HG03280 (cell line): ENCODE measurements at regions not wholly inside any gene's neighbourhood (a gene's known extent, or its start where the extent isn't known, plus 50 kb on each side); places are given as distances from the start of the nearest gene placed in this dataset.

ENCODE experiments used
- ATAC-seq: cut with Tn5 transposase; IDR thresholded peaks from one replicate; pipeline ENCODE4 v1.9.1; 2021; ENCODE audit warnings: mild to moderate bottlenecking, moderate library complexity; ENCODE audit not compliant: unreplicated experiment

GRCh38 chr2:2683606-2684224 lies 352.6 kb upstream of the MYT1L start:
- no peak for ATAC-seq

- no peak for ATAC-seq
Observed at GRCh38 chr2:2682700-2683342, 351.7 kb upstream of the MYT1L start.

- no peak for ATAC-seq
Observed at GRCh38 chr2:2681711-2682251, 350.7 kb upstream of the MYT1L start.

DNA sequence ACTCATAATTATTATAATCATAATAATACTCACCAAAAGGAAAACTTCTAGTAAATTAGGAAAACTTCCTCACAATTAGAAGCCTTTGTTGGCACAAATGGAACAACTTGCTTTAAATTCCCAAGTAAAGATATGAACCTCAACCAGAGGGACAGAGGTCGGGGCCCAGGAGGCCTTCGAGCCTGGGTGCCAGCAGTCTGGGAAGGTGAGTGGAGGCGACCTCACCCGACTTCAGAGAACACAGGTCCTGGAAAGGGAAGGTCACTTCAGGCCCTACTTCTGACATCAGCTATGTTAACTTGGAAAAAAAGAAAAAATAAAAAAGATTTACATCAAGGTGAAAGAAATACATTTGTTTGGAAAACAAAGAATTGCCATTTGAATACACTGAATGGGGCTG lies 350.0 kb upstream of the MYT1L start:
- ATAC-seq, result no peak

- ATAC-seq, result no peak
Observed at GRCh38 chr2:2674831-2675230, 343.8 kb upstream of the MYT1L start.

- ATAC-seq, result no peak
Observed at GRCh38 chr2:2673406-2673805, 342.3 kb upstream of the MYT1L start.

DNA sequence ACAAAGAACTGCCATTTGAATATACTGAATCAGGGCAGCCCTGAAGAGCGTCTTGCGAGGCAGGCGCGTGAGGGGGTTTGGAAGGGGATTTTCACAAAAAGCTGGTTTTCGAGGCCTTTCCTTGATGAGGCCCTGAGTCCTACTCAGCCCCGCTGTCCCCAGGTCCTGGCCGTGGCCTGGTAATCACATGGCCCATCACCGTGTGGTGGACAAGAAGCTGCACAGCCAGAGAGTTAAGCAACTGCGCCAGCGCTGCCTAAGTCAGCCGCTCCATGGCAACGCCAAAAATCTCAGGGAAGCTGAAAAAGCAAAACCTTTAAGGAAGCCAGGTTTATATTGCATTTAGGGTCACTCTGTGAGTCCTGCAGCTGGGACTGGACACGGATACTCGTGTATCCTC lies 341.2 kb upstream of the MYT1L start:
- no peak for ATAC-seq

DNA sequence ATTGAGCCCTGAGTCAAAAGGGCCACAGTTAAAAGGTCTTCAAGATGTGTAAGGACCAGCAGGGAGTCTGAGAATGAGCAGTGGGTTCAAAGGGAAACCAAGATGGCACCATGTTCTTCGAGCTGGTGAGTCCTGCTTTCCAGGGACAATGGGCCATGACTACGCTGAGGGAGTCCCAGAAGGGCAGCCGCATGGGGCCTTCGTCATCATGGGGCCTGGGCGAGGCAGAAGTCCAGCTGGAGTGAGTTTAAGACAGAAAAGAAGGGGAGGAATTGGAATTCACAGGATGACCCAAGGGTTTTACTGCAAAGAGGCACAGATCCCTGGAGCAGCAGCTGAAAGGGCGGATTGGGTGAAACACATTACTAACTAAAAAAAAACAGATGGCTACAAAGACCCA lies 340.8 kb upstream of the MYT1L start:
- no peak for ATAC-seq

DNA sequence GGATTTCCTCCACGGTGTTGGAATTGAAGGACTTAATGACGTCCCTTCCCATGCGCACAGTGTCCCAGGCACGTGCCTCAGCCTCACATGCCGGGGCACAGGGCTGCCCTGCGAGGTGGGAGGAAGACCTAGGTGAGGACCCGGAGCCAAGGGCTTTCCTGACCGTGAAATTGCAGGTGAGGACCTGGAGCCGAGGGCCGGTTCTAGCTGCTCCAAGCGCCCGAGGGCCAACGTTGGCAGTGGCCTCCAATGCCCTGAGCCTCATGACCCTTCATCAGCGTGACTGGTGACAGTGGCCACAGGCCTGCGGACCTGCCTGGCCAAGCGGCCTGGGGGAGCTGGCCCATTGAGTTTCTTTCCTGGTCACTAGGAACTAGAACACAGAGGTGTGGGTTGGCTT lies 338.2 kb upstream of the MYT1L start:
- ATAC-seq, result no peak

- no peak for ATAC-seq
Observed at GRCh38 chr2:2668681-2669265, 337.7 kb upstream of the MYT1L start.

DNA sequence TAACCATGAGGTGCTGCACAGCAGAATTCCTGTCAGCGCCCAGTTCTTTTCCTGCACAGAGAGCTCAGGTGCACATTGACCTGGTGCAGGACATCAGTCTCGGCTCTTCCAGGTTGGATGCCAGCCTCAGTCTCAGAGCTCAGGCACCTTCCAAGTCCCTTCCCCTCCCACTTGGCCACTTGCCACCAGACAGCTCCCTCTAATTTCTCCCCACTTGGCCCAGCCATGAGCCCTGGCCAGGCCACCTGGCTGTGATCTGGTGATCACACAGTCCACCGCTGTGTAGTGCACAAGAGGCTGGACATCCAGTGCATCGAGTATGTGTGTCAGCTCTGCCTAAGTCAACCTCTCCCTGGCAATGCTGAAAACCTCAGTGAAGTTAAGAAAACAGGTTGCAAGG lies 336.6 kb upstream of the MYT1L start:
- ATAC-seq, result no peak

DNA sequence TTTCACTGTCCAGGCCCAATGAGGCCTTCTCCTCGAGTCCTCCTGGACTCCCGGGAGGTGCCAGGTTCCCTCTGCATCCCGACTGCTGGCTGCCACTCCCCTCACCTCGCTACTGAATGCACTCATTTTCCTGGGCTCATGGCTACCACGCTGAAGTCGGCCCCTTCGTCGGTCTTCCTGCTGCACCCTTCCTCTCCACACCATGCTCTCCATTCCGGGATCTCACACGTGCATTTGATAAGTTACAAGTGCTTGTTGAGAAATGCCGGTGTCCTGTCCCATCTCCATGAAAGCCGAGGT lies 334.7 kb upstream of the MYT1L start:
- no peak for ATAC-seq

DNA sequence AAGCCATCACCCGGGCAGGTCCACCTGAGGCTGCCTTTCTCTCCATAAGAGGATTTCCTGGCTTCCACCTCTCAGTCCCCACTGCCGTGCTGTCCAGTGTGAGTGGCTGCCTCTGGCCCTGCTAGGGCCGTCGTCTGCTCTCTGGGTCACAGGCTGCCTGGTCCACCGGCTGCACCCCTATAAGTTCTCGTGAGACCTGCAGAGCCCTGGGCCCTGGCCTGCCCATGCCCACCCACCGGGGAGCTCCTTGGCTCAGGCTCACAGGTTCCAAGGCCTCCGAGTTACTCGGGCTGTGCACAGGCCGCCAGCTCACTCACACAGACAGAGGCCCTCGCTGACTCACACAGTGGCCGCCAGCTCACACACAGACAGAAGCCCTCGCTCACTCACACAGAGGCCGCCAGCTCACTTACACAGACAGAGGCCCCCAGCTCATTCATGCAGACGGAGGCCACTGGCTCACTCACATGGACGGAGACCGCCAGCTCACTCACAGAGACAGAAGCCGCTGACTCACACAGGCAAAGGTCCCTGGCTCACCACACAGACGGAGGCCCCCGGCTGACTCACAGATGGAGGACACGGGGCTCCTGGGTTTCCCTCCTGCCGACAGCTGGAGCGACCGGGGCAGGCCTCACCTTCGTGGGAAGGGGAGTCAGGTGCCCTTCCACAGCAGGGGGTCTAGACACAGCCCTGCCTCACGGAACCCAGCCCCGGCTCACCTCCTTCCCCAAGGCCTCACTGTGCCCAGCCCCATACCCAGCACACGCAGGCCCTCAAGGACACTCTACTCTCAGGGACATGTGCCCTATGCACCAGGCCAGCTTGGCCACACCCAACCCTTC lies 334.1 kb upstream of the MYT1L start:
- no peak for ATAC-seq

DNA sequence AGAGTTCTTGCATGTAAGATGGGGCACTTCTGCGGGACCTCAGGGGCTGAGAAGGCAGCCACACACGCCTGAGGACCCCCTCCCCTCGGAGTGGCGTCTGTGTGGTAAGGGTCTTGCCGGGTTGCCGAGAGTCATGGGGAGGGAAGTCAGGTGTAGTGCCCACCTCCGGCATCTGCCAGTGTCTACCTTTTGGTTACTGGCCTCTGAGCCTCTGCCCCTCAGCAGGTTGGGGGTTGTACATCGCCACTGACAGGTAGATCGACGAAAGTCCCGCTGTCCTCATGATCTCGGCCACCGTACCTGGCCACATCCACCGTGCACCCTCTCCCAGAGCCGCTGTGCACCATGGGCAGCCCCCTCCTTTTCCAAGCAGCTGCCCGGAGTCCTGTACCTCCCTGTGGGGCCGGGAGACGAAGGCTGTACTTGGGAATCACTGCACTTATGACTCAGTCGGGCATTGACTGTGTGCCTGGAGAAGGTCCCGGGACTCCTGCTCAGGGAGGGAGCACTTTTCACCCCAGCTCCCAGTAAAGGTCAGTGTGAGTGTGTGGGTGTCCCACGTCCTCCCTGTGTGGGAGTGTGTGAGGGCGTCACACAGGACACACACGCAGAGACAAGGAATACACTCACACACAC lies 332.4 kb upstream of the MYT1L start:
- ATAC-seq, result no peak

DNA sequence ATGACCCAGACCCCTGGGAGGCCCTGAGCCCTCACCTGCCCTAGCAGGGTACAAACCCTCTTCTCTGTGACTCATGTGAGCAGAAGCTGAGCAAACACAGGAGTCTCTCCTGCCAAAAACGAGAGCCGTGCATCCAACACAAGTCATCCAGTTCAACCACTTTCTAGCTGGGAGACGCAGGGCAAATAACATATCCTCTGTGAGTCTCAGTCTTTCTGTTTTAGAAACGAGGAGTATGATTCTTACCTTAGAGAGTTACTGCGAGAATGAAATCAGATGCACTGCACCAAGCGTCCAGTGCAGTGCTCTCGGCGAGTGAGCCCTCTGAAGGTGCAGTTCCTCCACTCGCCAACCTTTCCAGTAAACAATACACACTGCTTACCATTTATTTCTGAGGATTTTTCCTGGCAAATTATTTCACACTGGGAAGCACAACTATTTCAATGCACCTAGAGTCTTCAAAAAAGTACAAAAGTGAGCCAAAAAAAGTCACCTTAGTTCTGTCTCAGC lies 331.8 kb upstream of the MYT1L start:
- no peak for ATAC-seq

GRCh38 chr2:2662037-2662846 lies 331.2 kb upstream of the MYT1L start:
- no peak for ATAC-seq

GRCh38 chr2:2660789-2661355 lies 329.8 kb upstream of the MYT1L start:
- no peak for ATAC-seq

- ATAC-seq, result no peak
Observed at GRCh38 chr2:2657121-2657962, 326.3 kb upstream of the MYT1L start.
